H9 (cell line): ENCODE measurements at regions not wholly inside any gene's neighbourhood (a gene's known extent, or its start where the extent isn't known, plus 50 kb on each side); places are given as distances from the start of the nearest gene placed in this dataset.

Experiments
- DNase-seq: peaks from one replicate; pipeline ENCODE4 v3.0.0-alpha.2; 2017
- H2AFZ ChIP-seq: one replicate; pipeline ENCODE4 v1.6.1; 2013; ENCODE audit warnings: mild to moderate bottlenecking, low read length, control low read depth, moderate library complexity
- H2AK5ac ChIP-seq: 2 replicates; pipeline ENCODE4 v1.6.1; 2013; ENCODE audit warnings: low read length, control low read depth, mixed read lengths; ENCODE audit not compliant: insufficient read length
- H2BK120ac ChIP-seq: one replicate; pipeline ENCODE4 v1.6.1; 2013; ENCODE audit warnings: low read depth, mild to moderate bottlenecking, low read length, control low read depth, inconsistent platforms; ENCODE audit not compliant: poor library complexity, severe bottlenecking
- H2BK12ac ChIP-seq: 2 replicates; pipeline ENCODE4 v1.6.1; 2013; ENCODE audit warnings: low read length, control low read depth, mixed read lengths, low read depth; ENCODE audit not compliant: insufficient read length
- H2BK15ac ChIP-seq: 2 replicates; pipeline ENCODE4 v1.6.1; 2013; ENCODE audit warnings: low read depth, low read length, control low read depth
- H2BK20ac ChIP-seq: one replicate; pipeline ENCODE4 v1.6.1; 2013; ENCODE audit warnings: low read depth, mild to moderate bottlenecking, low read length, control low read depth, inconsistent platforms; ENCODE audit not compliant: poor library complexity, severe bottlenecking
- H2BK5ac ChIP-seq: 2 replicates; pipeline ENCODE4 v1.6.1; 2013; ENCODE audit warnings: low read length, control low read depth, mixed read lengths; ENCODE audit not compliant: insufficient read length
- H3K14ac ChIP-seq: 2 replicates; pipeline ENCODE4 v1.6.1; 2013; ENCODE audit warnings: low read length, control low read depth; ENCODE audit not compliant: insufficient read depth
- H3K18ac ChIP-seq: 2 replicates; pipeline ENCODE4 v1.6.1; 2013; ENCODE audit warnings: low read depth, mild to moderate bottlenecking, mixed read lengths, low read length, control low read depth; ENCODE audit not compliant: insufficient read length
- H3K23ac ChIP-seq: 2 replicates; pipeline ENCODE4 v1.6.1; 2013; ENCODE audit warnings: low read length, control low read depth, mixed read lengths, low read depth; ENCODE audit not compliant: insufficient read length
- H3K23me2 ChIP-seq: 2 replicates; pipeline ENCODE4 v1.6.1; 2013; ENCODE audit warnings: low read depth, mild to moderate bottlenecking, mixed read lengths, low read length, control low read depth; ENCODE audit not compliant: insufficient read length, poor library complexity, severe bottlenecking
- H3K27ac ChIP-seq: 2 replicates; pipeline ENCODE4 v1.5.1; 2013; ENCODE audit warnings: low read length, control low read depth, mixed read lengths, low read depth; ENCODE audit not compliant: insufficient read length
- H3K27me3 ChIP-seq: 2 replicates; pipeline ENCODE4 v1.6.1; 2013; ENCODE audit warnings: low read length, control low read depth, inconsistent platforms; ENCODE audit not compliant: insufficient read depth
- H3K4ac ChIP-seq: 2 replicates; pipeline ENCODE4 v1.6.1; 2013; ENCODE audit warnings: low read depth, mild to moderate bottlenecking, control low read depth, inconsistent platforms, low read length, moderate library complexity
- H3K4me1 ChIP-seq: 2 replicates; pipeline ENCODE4 v1.6.1; 2013; ENCODE audit warnings: low read length, control low read depth, inconsistent platforms; ENCODE audit not compliant: insufficient read depth
- H3K4me2 ChIP-seq: 2 replicates; pipeline ENCODE4 v1.6.1; 2013; ENCODE audit warnings: low read length, control low read depth, mixed read lengths; ENCODE audit not compliant: insufficient read length, insufficient read depth
- H3K56ac ChIP-seq: 2 replicates; pipeline ENCODE4 v1.6.1; 2013; ENCODE audit warnings: low read depth, mild to moderate bottlenecking, mixed read lengths, low read length, control low read depth; ENCODE audit not compliant: insufficient read length
- H3K79me1 ChIP-seq: 2 replicates; pipeline ENCODE4 v1.6.1; 2013; ENCODE audit warnings: low read depth, mild to moderate bottlenecking, moderate library complexity, low read length, control low read depth, inconsistent platforms; ENCODE audit not compliant: insufficient read depth, poor library complexity, severe bottlenecking
- H3K79me2 ChIP-seq: 2 replicates; pipeline ENCODE4 v1.6.1; 2013; ENCODE audit warnings: low read length, control low read depth, inconsistent platforms; ENCODE audit not compliant: insufficient read depth
- H3K9ac ChIP-seq: 2 replicates; pipeline ENCODE4 v1.6.1; 2013; ENCODE audit warnings: low read length, control low read depth, mixed read lengths; ENCODE audit not compliant: insufficient read length; ENCODE audit errors: extremely low read depth
- H3K9me3 ChIP-seq: one replicate; pipeline ENCODE4 v1.6.1; 2013; ENCODE audit warnings: low read depth, low read length, inconsistent platforms; ENCODE audit not compliant: control insufficient read depth
- H3T11ph ChIP-seq: one replicate; pipeline ENCODE4 v1.6.1; 2013; ENCODE audit warnings: mild to moderate bottlenecking, low read length, control low read depth, inconsistent platforms
- H4K20me1 ChIP-seq: one replicate; pipeline ENCODE4 v1.6.1; 2013; ENCODE audit not compliant: control insufficient read depth, insufficient read length, insufficient read depth
- H4K5ac ChIP-seq: 2 replicates; pipeline ENCODE4 v1.6.1; 2013; ENCODE audit warnings: low read depth, mild to moderate bottlenecking, mixed read lengths, low read length, control low read depth; ENCODE audit not compliant: insufficient read length
- H4K8ac ChIP-seq: replicated peaks from 2 replicates; pipeline ENCODE4 v1.6.1; 2013; ENCODE audit warnings: low read length, control low read depth, mixed read lengths, low read depth; ENCODE audit not compliant: insufficient read length
- H4K91ac ChIP-seq: 2 replicates; pipeline ENCODE4 v1.6.1; 2013; ENCODE audit warnings: low read depth, mild to moderate bottlenecking, moderate library complexity, mixed read lengths, low read length, control low read depth; ENCODE audit not compliant: insufficient read length
- H3K27ac Mint-ChIP-seq, 3 experiments: 2 replicates in 2 of 3; 3 replicates in 1 of 3; pipeline ENCODE4 v1.8.0; 2020 to 2021; ENCODE audit warnings: mixed read lengths in 3 of 3, mild to moderate bottlenecking in 1 of 3, moderate library complexity in 1 of 3
- H3K27me3 Mint-ChIP-seq: 2 replicates; pipeline ENCODE4 v1.8.0; 2021; ENCODE audit warnings: low read depth, mild to moderate bottlenecking, moderate library complexity, mixed read lengths
- H3K36me3 Mint-ChIP-seq, 3 experiments: 2 replicates in 2 of 3; 3 replicates in 1 of 3; pipeline ENCODE4 v1.8.0; 2020 to 2021; ENCODE audit warnings: low read depth in 3 of 3, mixed read lengths in 3 of 3; ENCODE audit not compliant: insufficient read depth in 1 of 3
- H3K4me1 Mint-ChIP-seq, 2 experiments: 2 replicates each; pipeline ENCODE4 v1.8.0; 2020; ENCODE audit warnings: mixed read lengths in 2 of 2
- H3K4me3 Mint-ChIP-seq, 2 experiments: 2 replicates in 1 of 2; 3 replicates in 1 of 2; pipeline ENCODE4 v1.8.0; 2020 to 2021; ENCODE audit warnings: mild to moderate bottlenecking in 2 of 2, mixed read lengths in 2 of 2, moderate library complexity in 1 of 2
- H3K9me3 Mint-ChIP-seq, 2 experiments: 2 replicates in 1 of 2; 3 replicates in 1 of 2; pipeline ENCODE4 v1.8.0; 2020; ENCODE audit warnings: mild to moderate bottlenecking in 2 of 2, mixed read lengths in 2 of 2, moderate library complexity in 1 of 2
- WGBS: extraction: QIAGEN DNeasy Blood & Tissue Kit; methylation state at CpG from one replicate; pipeline ENCODE4 v1.1.7; 2013; ENCODE audit warnings: missing lambda C conversion rate, low lambda C conversion rate, mixed read lengths; ENCODE audit not compliant: insufficient read length; ENCODE audit errors: extremely low coverage; 5-methylcytosine and 5-hydroxymethylcytosine counted together
- TF ChIP-seq, protein P1 (sequence below): fragments of 200-600 bp; sonication (generic); conservative IDR thresholded peaks from 3 replicates; pipeline ENCODE4 v1.8.0; 2021; ENCODE audit warnings: antibody characterized with exemption, mild to moderate bottlenecking

DNA sequence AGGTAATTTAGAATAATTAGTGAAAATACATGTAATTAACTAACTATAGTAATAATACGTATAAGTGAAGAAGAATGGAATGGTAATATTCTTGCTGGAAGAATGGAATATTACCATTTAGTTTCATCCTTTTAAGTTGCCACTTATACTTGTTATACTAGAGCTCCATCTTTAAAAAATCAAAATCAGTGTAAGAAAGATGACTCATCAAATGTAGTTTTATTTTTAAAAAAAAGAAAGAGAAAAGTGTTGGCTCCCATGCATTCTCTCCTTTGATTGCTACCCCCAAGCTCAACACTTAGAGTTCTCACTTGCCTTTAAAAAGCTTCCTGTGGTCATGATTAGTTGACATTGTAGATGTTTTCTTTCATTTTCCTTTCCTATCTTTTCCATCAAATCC is 82.4 kb upstream of the KIF2B start:
- H2AFZ ChIP-seq = no peak overlapping the region
- no peak overlapping the region for H3K9ac ChIP-seq

More for the DNA sequence above, 82.4 kb upstream of the KIF2B start:
- no peaks in the 10 kb centered on the region for H3K79me2 ChIP-seq
- H3K18ac ChIP-seq = no peak overlapping the region
- H2BK12ac ChIP-seq = no peak overlapping the region
- H2BK120ac ChIP-seq = no peak overlapping the region
- peaks cover under 1 to 15% of the 10 kb centered on the region in 2 experiments; a peak in 4 of 5 replicates for H3K9me3 Mint-ChIP-seq
- no peaks in the 10 kb centered on the region for H3K27me3 ChIP-seq
- no peak overlapping the region for H3K4me2 ChIP-seq
- H3K27ac ChIP-seq = no peak overlapping the region
- H3K36me3 Mint-ChIP-seq = peaks cover 0 to 18% (median 9%) of the 10 kb centered on the region in 3 experiments; a peak in 5 of 7 replicates
- H3K4ac ChIP-seq = no peak overlapping the region
- WGBS = no CpG with 5 or more reads among the region's 1 CpG
- no peaks in the 10 kb centered on the region for H3K27me3 Mint-ChIP-seq
- H2AK5ac ChIP-seq = no peak overlapping the region
- H3K23me2 ChIP-seq = no peaks in the 10 kb centered on the region
- no peak for DNase-seq
- H4K91ac ChIP-seq = no peak overlapping the region
- no peaks in the 10 kb centered on the region for H3K4me1 ChIP-seq
- H3K23ac ChIP-seq = no peak overlapping the region
- H3K9me3 ChIP-seq = no peaks in the 10 kb centered on the region
- no peak overlapping the region for H3T11ph ChIP-seq
- no peak overlapping the region for H2BK20ac ChIP-seq
- no peaks in the 10 kb centered on the region for H4K20me1 ChIP-seq
- no peak overlapping the region for H4K8ac ChIP-seq
- H3K4me1 Mint-ChIP-seq = peaks cover 18% of the 10 kb centered on the region in 2 experiments
- H3K14ac ChIP-seq = no peak overlapping the region
- H2BK15ac ChIP-seq = no peak overlapping the region
- no peak overlapping the region for H3K4me3 Mint-ChIP-seq
- no peak overlapping the region for H3K27ac Mint-ChIP-seq
- H3K79me1 ChIP-seq = no peaks in the 10 kb centered on the region
- H3K56ac ChIP-seq = no peak overlapping the region
- no peak overlapping the region for H4K5ac ChIP-seq
- H2BK5ac ChIP-seq = no peak overlapping the region
- TF ChIP-seq, protein P1, sequence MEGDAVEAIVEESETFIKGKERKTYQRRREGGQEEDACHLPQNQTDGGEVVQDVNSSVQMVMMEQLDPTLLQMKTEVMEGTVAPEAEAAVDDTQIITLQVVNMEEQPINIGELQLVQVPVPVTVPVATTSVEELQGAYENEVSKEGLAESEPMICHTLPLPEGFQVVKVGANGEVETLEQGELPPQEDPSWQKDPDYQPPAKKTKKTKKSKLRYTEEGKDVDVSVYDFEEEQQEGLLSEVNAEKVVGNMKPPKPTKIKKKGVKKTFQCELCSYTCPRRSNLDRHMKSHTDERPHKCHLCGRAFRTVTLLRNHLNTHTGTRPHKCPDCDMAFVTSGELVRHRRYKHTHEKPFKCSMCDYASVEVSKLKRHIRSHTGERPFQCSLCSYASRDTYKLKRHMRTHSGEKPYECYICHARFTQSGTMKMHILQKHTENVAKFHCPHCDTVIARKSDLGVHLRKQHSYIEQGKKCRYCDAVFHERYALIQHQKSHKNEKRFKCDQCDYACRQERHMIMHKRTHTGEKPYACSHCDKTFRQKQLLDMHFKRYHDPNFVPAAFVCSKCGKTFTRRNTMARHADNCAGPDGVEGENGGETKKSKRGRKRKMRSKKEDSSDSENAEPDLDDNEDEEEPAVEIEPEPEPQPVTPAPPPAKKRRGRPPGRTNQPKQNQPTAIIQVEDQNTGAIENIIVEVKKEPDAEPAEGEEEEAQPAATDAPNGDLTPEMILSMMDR = no peak
